DND-41 (cell line): ENCODE measurements at regions not wholly inside any gene's neighbourhood (a gene's known extent, or its start where the extent isn't known, plus 50 kb on each side); places are given as distances from the start of the nearest gene placed in this dataset.

Source experiments
- EZH2 ChIP-seq: IDR thresholded peaks from 3 replicates; pipeline ENCODE4 v1.6.1; 2012; ENCODE audit warnings: borderline replicate concordance, low read depth, mild to moderate bottlenecking, moderate library complexity, low read length, inconsistent platforms; ENCODE audit not compliant: severe bottlenecking
- TF ChIP-seq, protein P1 (sequence below): IDR thresholded peaks from 2 replicates; pipeline ENCODE4 v1.5.1; 2012; ENCODE audit warnings: borderline replicate concordance, low read length, moderate library complexity, mild to moderate bottlenecking; ENCODE audit not compliant: poor library complexity, severe bottlenecking; ENCODE audit errors: extremely low read depth

- TF ChIP-seq, protein P1, sequence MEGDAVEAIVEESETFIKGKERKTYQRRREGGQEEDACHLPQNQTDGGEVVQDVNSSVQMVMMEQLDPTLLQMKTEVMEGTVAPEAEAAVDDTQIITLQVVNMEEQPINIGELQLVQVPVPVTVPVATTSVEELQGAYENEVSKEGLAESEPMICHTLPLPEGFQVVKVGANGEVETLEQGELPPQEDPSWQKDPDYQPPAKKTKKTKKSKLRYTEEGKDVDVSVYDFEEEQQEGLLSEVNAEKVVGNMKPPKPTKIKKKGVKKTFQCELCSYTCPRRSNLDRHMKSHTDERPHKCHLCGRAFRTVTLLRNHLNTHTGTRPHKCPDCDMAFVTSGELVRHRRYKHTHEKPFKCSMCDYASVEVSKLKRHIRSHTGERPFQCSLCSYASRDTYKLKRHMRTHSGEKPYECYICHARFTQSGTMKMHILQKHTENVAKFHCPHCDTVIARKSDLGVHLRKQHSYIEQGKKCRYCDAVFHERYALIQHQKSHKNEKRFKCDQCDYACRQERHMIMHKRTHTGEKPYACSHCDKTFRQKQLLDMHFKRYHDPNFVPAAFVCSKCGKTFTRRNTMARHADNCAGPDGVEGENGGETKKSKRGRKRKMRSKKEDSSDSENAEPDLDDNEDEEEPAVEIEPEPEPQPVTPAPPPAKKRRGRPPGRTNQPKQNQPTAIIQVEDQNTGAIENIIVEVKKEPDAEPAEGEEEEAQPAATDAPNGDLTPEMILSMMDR, result no peak
- no peak for TF ChIP-seq EZH2
These were observed 56.9 kb upstream of the NLGN1 start for GRCh38 chr3:173340626-173341025.
